ENCODE measurements at regions not wholly inside any gene's neighbourhood (a gene's known extent, or its start where the extent isn't known, plus 50 kb on each side); places are given as distances from the start of the nearest gene placed in this dataset.

DNA sequence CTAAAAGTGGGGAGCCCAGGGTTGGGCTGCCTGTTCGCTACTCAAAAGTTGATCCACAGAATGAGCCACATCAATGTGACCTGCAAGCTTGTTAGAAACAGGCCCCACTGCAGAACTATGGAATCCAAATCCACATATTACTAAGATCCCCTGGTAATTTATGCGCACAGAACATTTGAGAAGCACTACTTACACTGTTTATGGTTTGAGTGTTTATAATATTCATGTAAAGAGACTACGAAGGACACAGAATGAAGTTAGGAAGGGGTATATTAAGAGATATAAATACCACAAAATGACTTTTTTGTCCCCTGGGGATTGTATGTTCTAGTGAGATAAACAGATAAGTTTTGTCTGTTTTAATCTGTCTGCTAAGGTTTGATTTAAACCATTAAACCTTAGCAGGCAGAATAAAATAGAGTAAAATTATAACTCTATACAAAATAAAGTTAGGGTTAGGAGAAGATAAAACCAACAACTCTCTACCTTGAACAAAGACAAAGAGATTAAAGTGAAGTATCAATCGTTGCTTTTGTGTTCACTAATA, 666.9 kb upstream of the SOX9 start:
- TF ChIP-seq, protein P1, sequence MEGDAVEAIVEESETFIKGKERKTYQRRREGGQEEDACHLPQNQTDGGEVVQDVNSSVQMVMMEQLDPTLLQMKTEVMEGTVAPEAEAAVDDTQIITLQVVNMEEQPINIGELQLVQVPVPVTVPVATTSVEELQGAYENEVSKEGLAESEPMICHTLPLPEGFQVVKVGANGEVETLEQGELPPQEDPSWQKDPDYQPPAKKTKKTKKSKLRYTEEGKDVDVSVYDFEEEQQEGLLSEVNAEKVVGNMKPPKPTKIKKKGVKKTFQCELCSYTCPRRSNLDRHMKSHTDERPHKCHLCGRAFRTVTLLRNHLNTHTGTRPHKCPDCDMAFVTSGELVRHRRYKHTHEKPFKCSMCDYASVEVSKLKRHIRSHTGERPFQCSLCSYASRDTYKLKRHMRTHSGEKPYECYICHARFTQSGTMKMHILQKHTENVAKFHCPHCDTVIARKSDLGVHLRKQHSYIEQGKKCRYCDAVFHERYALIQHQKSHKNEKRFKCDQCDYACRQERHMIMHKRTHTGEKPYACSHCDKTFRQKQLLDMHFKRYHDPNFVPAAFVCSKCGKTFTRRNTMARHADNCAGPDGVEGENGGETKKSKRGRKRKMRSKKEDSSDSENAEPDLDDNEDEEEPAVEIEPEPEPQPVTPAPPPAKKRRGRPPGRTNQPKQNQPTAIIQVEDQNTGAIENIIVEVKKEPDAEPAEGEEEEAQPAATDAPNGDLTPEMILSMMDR (IDR thresholded peaks at IDR 0.05) = no peak
- TF ChIP-seq, protein P2, sequence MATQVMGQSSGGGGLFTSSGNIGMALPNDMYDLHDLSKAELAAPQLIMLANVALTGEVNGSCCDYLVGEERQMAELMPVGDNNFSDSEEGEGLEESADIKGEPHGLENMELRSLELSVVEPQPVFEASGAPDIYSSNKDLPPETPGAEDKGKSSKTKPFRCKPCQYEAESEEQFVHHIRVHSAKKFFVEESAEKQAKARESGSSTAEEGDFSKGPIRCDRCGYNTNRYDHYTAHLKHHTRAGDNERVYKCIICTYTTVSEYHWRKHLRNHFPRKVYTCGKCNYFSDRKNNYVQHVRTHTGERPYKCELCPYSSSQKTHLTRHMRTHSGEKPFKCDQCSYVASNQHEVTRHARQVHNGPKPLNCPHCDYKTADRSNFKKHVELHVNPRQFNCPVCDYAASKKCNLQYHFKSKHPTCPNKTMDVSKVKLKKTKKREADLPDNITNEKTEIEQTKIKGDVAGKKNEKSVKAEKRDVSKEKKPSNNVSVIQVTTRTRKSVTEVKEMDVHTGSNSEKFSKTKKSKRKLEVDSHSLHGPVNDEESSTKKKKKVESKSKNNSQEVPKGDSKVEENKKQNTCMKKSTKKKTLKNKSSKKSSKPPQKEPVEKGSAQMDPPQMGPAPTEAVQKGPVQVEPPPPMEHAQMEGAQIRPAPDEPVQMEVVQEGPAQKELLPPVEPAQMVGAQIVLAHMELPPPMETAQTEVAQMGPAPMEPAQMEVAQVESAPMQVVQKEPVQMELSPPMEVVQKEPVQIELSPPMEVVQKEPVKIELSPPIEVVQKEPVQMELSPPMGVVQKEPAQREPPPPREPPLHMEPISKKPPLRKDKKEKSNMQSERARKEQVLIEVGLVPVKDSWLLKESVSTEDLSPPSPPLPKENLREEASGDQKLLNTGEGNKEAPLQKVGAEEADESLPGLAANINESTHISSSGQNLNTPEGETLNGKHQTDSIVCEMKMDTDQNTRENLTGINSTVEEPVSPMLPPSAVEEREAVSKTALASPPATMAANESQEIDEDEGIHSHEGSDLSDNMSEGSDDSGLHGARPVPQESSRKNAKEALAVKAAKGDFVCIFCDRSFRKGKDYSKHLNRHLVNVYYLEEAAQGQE (IDR thresholded peaks at IDR 0.05; ENCODE audit: insufficient read depth in 1 of 2, low read depth in 2 of 2, low read length in 1 of 2) = no peak
- no peak for TF ChIP-seq TCF7L2 (IDR thresholded peaks at IDR 0.05; ENCODE audit: low read depth, low read length)

Measured in Panc1 (cell line).